ENCODE measurements at regions not wholly inside any gene's neighbourhood (a gene's known extent, or its start where the extent isn't known, plus 50 kb on each side); places are given as distances from the start of the nearest gene placed in this dataset.

DNA sequence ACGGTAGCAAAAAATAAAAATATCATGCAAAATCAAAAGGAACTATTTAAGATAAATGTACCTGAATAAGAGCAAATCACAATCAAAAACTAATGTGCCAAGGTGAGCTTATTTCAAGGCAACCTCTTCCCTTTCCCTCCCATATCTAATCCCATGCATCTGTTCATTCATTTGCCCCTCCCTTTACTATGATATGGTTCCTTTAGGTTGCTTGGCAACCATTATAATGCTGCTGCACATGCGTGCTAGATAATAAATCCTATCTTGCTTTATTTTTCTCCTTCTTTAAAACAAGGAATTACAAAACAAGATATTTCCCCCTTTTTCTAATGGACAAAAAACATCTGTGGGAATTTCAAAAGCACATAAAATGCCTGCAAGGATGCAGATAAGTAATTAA is 318.2 kb upstream of the POU3F2 start:
- Histone ChIP-seq H3K4me2 (ENCODE audit: unreplicated experiment) (no peak overlapping the region), H3K79me2 (ENCODE audit: insufficient read depth) (no peaks in the 10 kb centered on the region), H3K9ac (no peak overlapping the region), H3K9me2 (ENCODE audit: insufficient read depth) (no peaks in the 10 kb centered on the region), H3K27ac (no peak overlapping the region), H2AFZ (no peak overlapping the region), H3K4me3 (no peak overlapping the region), H3K36me3 (ENCODE audit: low read depth) (no peaks in the 10 kb centered on the region), H4K20me1 (ENCODE audit: insufficient read depth) (no peaks in the 10 kb centered on the region), H3K4me1 (ENCODE audit: insufficient read depth) (no peaks in the 10 kb centered on the region), H3K9me3 (ENCODE audit: low read depth) (no peaks in the 10 kb centered on the region), H3K27me3 (replicated peaks; ENCODE audit: insufficient read depth) (no peaks in the 10 kb centered on the region), H3F3A (ENCODE audit: insufficient read depth) (no peaks in the 10 kb centered on the region)
- in situ Hi-C loops (cut with MboI), result no loop called here
- no peak for TF ChIP-seq EZH2phosphoT487 (IDR thresholded peaks at IDR 0.05; ENCODE audit: insufficient read depth, low read depth)
- TF ChIP-seq EZH2 (IDR thresholded peaks at IDR 0.05; ENCODE audit: insufficient read depth, poor library complexity, severe bottlenecking), result no peak
- WGBS, 2 experiments (ENCODE audit: low coverage in 1 of 2, low lambda C conversion rate in 2 of 2, missing lambda C conversion rate in 2 of 2), result 28 to 35% methylated on average over 2 of the region's 2 CpGs
- DNase-seq, result no peak

DNA sequence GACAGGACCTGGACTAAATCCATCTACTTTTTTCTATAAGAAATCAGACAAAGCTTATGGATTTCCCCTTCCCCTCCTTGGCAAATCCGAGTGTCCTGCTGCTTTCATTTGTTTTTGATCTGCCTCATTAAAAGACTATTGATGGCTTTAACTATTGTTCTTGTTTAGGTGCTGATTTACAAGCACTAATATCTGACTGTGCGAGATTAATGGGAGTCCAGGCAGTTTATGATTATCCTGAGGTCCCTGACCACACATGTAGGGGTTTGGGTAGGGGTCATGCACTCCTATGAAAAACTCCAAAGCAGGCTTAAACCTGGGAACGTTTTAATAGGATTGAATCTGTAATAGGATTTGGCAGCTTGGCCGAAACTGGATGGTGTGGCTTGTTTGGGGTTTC is 317.5 kb upstream of the POU3F2 start:
- Histone ChIP-seq H2AFZ (no peak overlapping the region), H3K4me3 (no peak overlapping the region), H4K20me1 (ENCODE audit: insufficient read depth) (no peaks in the 10 kb centered on the region), H3F3A (ENCODE audit: insufficient read depth) (no peaks in the 10 kb centered on the region), H3K36me3 (ENCODE audit: low read depth) (no peaks in the 10 kb centered on the region), H3K4me1 (ENCODE audit: insufficient read depth) (no peaks in the 10 kb centered on the region), H3K27me3 (replicated peaks; ENCODE audit: insufficient read depth) (no peaks in the 10 kb centered on the region), H3K4me2 (ENCODE audit: unreplicated experiment) (no peak overlapping the region), H3K9ac (no peak overlapping the region), H3K27ac (no peak overlapping the region), H3K9me2 (ENCODE audit: insufficient read depth) (no peaks in the 10 kb centered on the region), H3K9me3 (ENCODE audit: low read depth) (no peaks in the 10 kb centered on the region), H3K79me2 (ENCODE audit: insufficient read depth) (no peaks in the 10 kb centered on the region)
- 6 to 7% methylated on average over 4 of the region's 4 CpGs for WGBS, 2 experiments (ENCODE audit: low coverage in 1 of 2, low lambda C conversion rate in 2 of 2, missing lambda C conversion rate in 2 of 2)
- TF ChIP-seq EZH2 (IDR thresholded peaks at IDR 0.05; ENCODE audit: insufficient read depth, poor library complexity, severe bottlenecking) (no peak), EZH2phosphoT487 (IDR thresholded peaks at IDR 0.05; ENCODE audit: insufficient read depth, low read depth) (no peak)
- DNase-seq, result no peak
- in situ Hi-C loops (cut with MboI), result no loop called here

GRCh38 chr6:98525860-98526259 is 308.5 kb upstream of the POU3F2 start:
- Histone ChIP-seq H3K27me3 (replicated peaks; ENCODE audit: insufficient read depth) (no peaks in the 10 kb centered on the region), H3K4me3 (no peak overlapping the region), H3K79me2 (ENCODE audit: insufficient read depth) (no peaks in the 10 kb centered on the region), H3K27ac (no peak overlapping the region), H3K9me2 (ENCODE audit: insufficient read depth) (no peaks in the 10 kb centered on the region), H3K4me2 (ENCODE audit: unreplicated experiment) (no peak overlapping the region), H3K9ac (no peak overlapping the region), H3K4me1 (ENCODE audit: insufficient read depth) (no peaks in the 10 kb centered on the region), H3F3A (ENCODE audit: insufficient read depth) (no peaks in the 10 kb centered on the region), H4K20me1 (ENCODE audit: insufficient read depth) (no peaks in the 10 kb centered on the region), H3K36me3 (ENCODE audit: low read depth) (no peaks in the 10 kb centered on the region), H3K9me3 (ENCODE audit: low read depth) (no peaks in the 10 kb centered on the region), H2AFZ (no peak overlapping the region)
- TF ChIP-seq EZH2phosphoT487 (IDR thresholded peaks at IDR 0.05; ENCODE audit: insufficient read depth, low read depth) (no peak), EZH2 (IDR thresholded peaks at IDR 0.05; ENCODE audit: insufficient read depth, poor library complexity, severe bottlenecking) (no peak)
- in situ Hi-C loops (cut with MboI), result no loop called here
- DNase-seq, result no peak
- WGBS, 2 experiments (ENCODE audit: low coverage in 1 of 2, low lambda C conversion rate in 2 of 2, missing lambda C conversion rate in 2 of 2), result 18 to 19% methylated on average over 3 of the region's 3 CpGs

GRCh38 chr6:98526465-98526864 is 307.9 kb upstream of the POU3F2 start:
- H2AFZ ChIP-seq, result no peak overlapping the region
- 27 to 28% methylated on average over 5 of the region's 5 CpGs for WGBS, 2 experiments (ENCODE audit: low coverage in 1 of 2, low lambda C conversion rate in 2 of 2, missing lambda C conversion rate in 2 of 2)
- in situ Hi-C loops (cut with MboI), result no loop called here
- H3K4me1 ChIP-seq (ENCODE audit: insufficient read depth), result no peaks in the 10 kb centered on the region
- no peaks in the 10 kb centered on the region for H3K9me3 ChIP-seq (ENCODE audit: low read depth)
- H4K20me1 ChIP-seq (ENCODE audit: insufficient read depth), result no peaks in the 10 kb centered on the region
- H3F3A ChIP-seq (ENCODE audit: insufficient read depth), result no peaks in the 10 kb centered on the region
- H3K27me3 ChIP-seq (replicated peaks; ENCODE audit: insufficient read depth), result no peaks in the 10 kb centered on the region
- no peaks in the 10 kb centered on the region for H3K36me3 ChIP-seq (ENCODE audit: low read depth)
- no peak overlapping the region for H3K27ac ChIP-seq
- no peak overlapping the region for H3K4me3 ChIP-seq
- DNase-seq, result no peak
- no peaks in the 10 kb centered on the region for H3K79me2 ChIP-seq (ENCODE audit: insufficient read depth)
- H3K4me2 ChIP-seq (ENCODE audit: unreplicated experiment), result no peak overlapping the region
- TF ChIP-seq EZH2 (IDR thresholded peaks at IDR 0.05; ENCODE audit: insufficient read depth, poor library complexity, severe bottlenecking), result no peak
- TF ChIP-seq EZH2phosphoT487 (IDR thresholded peaks at IDR 0.05; ENCODE audit: insufficient read depth, low read depth), result no peak
- no peak overlapping the region for H3K9ac ChIP-seq
- H3K9me2 ChIP-seq (ENCODE audit: insufficient read depth), result no peaks in the 10 kb centered on the region

DNA sequence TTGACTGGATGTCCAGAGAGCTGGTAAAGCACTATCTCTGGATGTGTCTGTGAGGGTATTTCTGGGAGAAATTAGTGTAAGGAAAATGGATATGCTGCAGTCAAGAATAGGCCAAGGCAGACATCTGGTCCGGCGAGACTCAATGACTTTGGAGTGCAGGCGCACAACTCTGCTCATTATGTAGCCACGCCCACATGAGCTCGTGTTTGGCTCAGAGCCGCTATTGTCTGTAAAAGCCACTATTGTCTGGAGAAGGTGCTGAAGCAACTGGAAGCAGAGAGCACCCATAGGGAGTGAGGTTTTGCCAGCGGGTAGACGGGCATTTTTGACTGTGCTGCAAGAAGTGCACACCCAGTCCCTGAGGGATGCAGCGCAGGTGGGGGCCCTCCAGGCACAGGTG is 305.0 kb upstream of the POU3F2 start:
- Histone ChIP-seq H3K9ac (no peak overlapping the region), H3K9me3 (ENCODE audit: low read depth) (no peaks in the 10 kb centered on the region), H3K4me2 (ENCODE audit: unreplicated experiment) (no peak overlapping the region), H3F3A (ENCODE audit: insufficient read depth) (no peaks in the 10 kb centered on the region), H3K79me2 (ENCODE audit: insufficient read depth) (no peaks in the 10 kb centered on the region), H3K27ac (no peak overlapping the region), H3K36me3 (ENCODE audit: low read depth) (no peaks in the 10 kb centered on the region), H3K9me2 (ENCODE audit: insufficient read depth) (no peaks in the 10 kb centered on the region), H3K4me1 (ENCODE audit: insufficient read depth) (no peaks in the 10 kb centered on the region), H3K27me3 (replicated peaks; ENCODE audit: insufficient read depth) (no peaks in the 10 kb centered on the region), H3K4me3 (no peak overlapping the region), H4K20me1 (ENCODE audit: insufficient read depth) (no peaks in the 10 kb centered on the region), H2AFZ (no peak overlapping the region)
- in situ Hi-C loops (cut with MboI), result no loop called here
- no peak for DNase-seq
- TF ChIP-seq EZH2 (IDR thresholded peaks at IDR 0.05; ENCODE audit: insufficient read depth, poor library complexity, severe bottlenecking), result no peak
- TF ChIP-seq EZH2phosphoT487 (IDR thresholded peaks at IDR 0.05; ENCODE audit: insufficient read depth, low read depth), result no peak
- 43 to 53% methylated on average over 9 of the region's 9 CpGs for WGBS, 2 experiments (ENCODE audit: low coverage in 1 of 2, low lambda C conversion rate in 2 of 2, missing lambda C conversion rate in 2 of 2)

All from GM23248 (cell line).